Loucy (cell line): ENCODE measurements at regions not wholly inside any gene's neighbourhood (a gene's known extent, or its start where the extent isn't known, plus 50 kb on each side); places are given as distances from the start of the nearest gene placed in this dataset.

ENCODE experiments used
- H2AFZ ChIP-seq: fragments of 200-600 bp; sonication (generic); 2 replicates; pipeline ENCODE4 v1.6.0; 2016; ENCODE audit warnings: antibody characterized with exemption, mild to moderate bottlenecking, low read length, moderate library complexity
- H3F3A ChIP-seq: fragments of 200-600 bp; 2 replicates; pipeline ENCODE4 v1.6.0; 2016; ENCODE audit warnings: antibody characterized with exemption, low read depth, mild to moderate bottlenecking
- H3K27me3 ChIP-seq: fragments of 200-600 bp; sonication (generic); 2 replicates; pipeline ENCODE4 v1.6.1; 2014; ENCODE audit warnings: low read length, mild to moderate bottlenecking; ENCODE audit not compliant: insufficient read depth, poor library complexity, severe bottlenecking
- H3K36me3 ChIP-seq: fragments of 200-600 bp; sonication (generic); 2 replicates; pipeline ENCODE4 v1.6.1; 2016; ENCODE audit warnings: low read length; ENCODE audit not compliant: insufficient read depth
- H3K4me1 ChIP-seq: fragments of 200-600 bp; sonication (generic); 2 replicates; pipeline ENCODE4 v1.5.1; 2014; ENCODE audit warnings: low read length, mild to moderate bottlenecking; ENCODE audit not compliant: insufficient read depth, poor library complexity, severe bottlenecking
- H3K4me2 ChIP-seq: fragments of 200-600 bp; sonication (generic); 2 replicates; pipeline ENCODE4 v1.6.0; 2014; ENCODE audit warnings: antibody characterized with exemption, low read length, low read depth, mild to moderate bottlenecking; ENCODE audit not compliant: poor library complexity, severe bottlenecking
- H3K4me3 ChIP-seq: fragments of 200-600 bp; sonication (generic); 2 replicates; pipeline ENCODE4 v1.5.1; 2014; ENCODE audit warnings: low read length, mild to moderate bottlenecking, mixed read lengths; ENCODE audit not compliant: poor library complexity, severe bottlenecking
- H3K79me2 ChIP-seq: fragments of 200-600 bp; sonication (generic); 2 replicates; pipeline ENCODE4 v1.6.1; 2014; ENCODE audit warnings: low read length; ENCODE audit not compliant: insufficient read depth
- H3K9ac ChIP-seq: fragments of 200-600 bp; sonication (generic); 2 replicates; pipeline ENCODE4 v1.6.0; 2014; ENCODE audit warnings: mild to moderate bottlenecking, low read depth, low read length, moderate library complexity; ENCODE audit not compliant: poor library complexity, severe bottlenecking
- H3K9me2 ChIP-seq: fragments of 200-600 bp; sonication (generic); replicated peaks from 2 replicates; pipeline ENCODE4 v1.6.1; 2016; ENCODE audit warnings: low read depth, low read length, mixed read lengths
- H3K9me3 ChIP-seq: fragments of 200-600 bp; sonication (generic); 2 replicates; pipeline ENCODE4 v1.6.1; 2014; ENCODE audit warnings: mild to moderate bottlenecking, antibody characterized with exemption, low read length, low read depth; ENCODE audit not compliant: insufficient read depth
- H4K20me1 ChIP-seq: fragments of 200-600 bp; sonication (generic); 2 replicates; pipeline ENCODE4 v1.6.0; 2014; ENCODE audit warnings: antibody characterized with exemption, low read length, mild to moderate bottlenecking; ENCODE audit not compliant: insufficient read depth, poor library complexity, severe bottlenecking
- CTCF ChIP-seq: fragments of 200-600 bp; sonication (generic); conservative IDR thresholded peaks from 2 replicates; pipeline ENCODE4 v1.5.1; 2014; ENCODE audit warnings: mild to moderate bottlenecking, antibody characterized with exemption, low read length
- EZH2phosphoT487 ChIP-seq: fragments of 200-600 bp; IDR thresholded peaks from 2 replicates; pipeline ENCODE4 v1.6.1; 2018; ENCODE audit warnings: antibody characterized with exemption, mild to moderate bottlenecking, moderate library complexity, borderline replicate concordance

GRCh38 chr1:69400128-69400527 is 167.6 kb upstream of the LRRC7 start:
- H2AFZ ChIP-seq: no peak overlapping the region
- no peaks in the 10 kb centered on the region for H3K9me2 ChIP-seq
- H3K4me3 ChIP-seq: no peak overlapping the region
- TF ChIP-seq CTCF: no peak
- no peak for TF ChIP-seq EZH2phosphoT487
- H3K79me2 ChIP-seq: no peaks in the 10 kb centered on the region
- no peaks in the 10 kb centered on the region for H3K27me3 ChIP-seq
- no peaks in the 10 kb centered on the region for H3F3A ChIP-seq
- H3K9me3 ChIP-seq: no peaks in the 10 kb centered on the region
- H3K9ac ChIP-seq: no peak overlapping the region
- H4K20me1 ChIP-seq: no peaks in the 10 kb centered on the region
- H3K36me3 ChIP-seq: no peaks in the 10 kb centered on the region
- H3K4me2 ChIP-seq: no peak overlapping the region
- H3K4me1 ChIP-seq: no peaks in the 10 kb centered on the region

GRCh38 chr1:69401879-69402278 is 165.8 kb upstream of the LRRC7 start:
- Histone ChIP-seq H3K9ac (no peak overlapping the region), H3K9me2 (no peaks in the 10 kb centered on the region), H3K9me3 (no peaks in the 10 kb centered on the region), H2AFZ (no peak overlapping the region), H3K79me2 (no peaks in the 10 kb centered on the region), H3K4me2 (no peak overlapping the region), H3K27me3 (no peaks in the 10 kb centered on the region), H3F3A (no peaks in the 10 kb centered on the region), H3K4me3 (no peak overlapping the region), H3K4me1 (no peaks in the 10 kb centered on the region), H3K36me3 (no peaks in the 10 kb centered on the region), H4K20me1 (no peaks in the 10 kb centered on the region)
- no peak for TF ChIP-seq CTCF
- TF ChIP-seq EZH2phosphoT487: no peak

- H3K9ac ChIP-seq: no peak overlapping the region
- no peaks in the 10 kb centered on the region for H3K4me1 ChIP-seq
- H3K9me3 ChIP-seq: no peaks in the 10 kb centered on the region
- H3K4me2 ChIP-seq: no peak overlapping the region
- no peak overlapping the region for H2AFZ ChIP-seq
- no peaks in the 10 kb centered on the region for H3F3A ChIP-seq
- no peaks in the 10 kb centered on the region for H3K27me3 ChIP-seq
- no peak for TF ChIP-seq CTCF
- TF ChIP-seq EZH2phosphoT487: no peak
- no peak overlapping the region for H3K4me3 ChIP-seq
- no peaks in the 10 kb centered on the region for H3K9me2 ChIP-seq
- H3K79me2 ChIP-seq: no peaks in the 10 kb centered on the region
- no peaks in the 10 kb centered on the region for H3K36me3 ChIP-seq
- H4K20me1 ChIP-seq: no peaks in the 10 kb centered on the region
Measured at GRCh38 chr1:69403756-69404320, 163.9 kb upstream of the LRRC7 start.
